Activated gamma-delta T cell treated with Interleukin-2 at 50 U/mL for 16 hours (primary cell): ENCODE measurements at regions not wholly inside any gene's neighbourhood (a gene's known extent, or its start where the extent isn't known, plus 50 kb on each side); places are given as distances from the start of the nearest gene placed in this dataset.
"Not testable (repeated sequence)": the region's sequence is repeated elsewhere in the genome, so short reads cannot be mapped to it uniquely, and the experiment has no call there.

ENCODE experiments used
- DNase-seq: peaks from one replicate; pipeline ENCODE4 v3.0.0-alpha.2; 2020

- no peak for DNase-seq
These were observed 129.0 kb upstream of the CIBAR2 start for GRCh38 chr16:85240982-85241924.

- DNase-seq = no peak
These were observed 129.9 kb upstream of the CIBAR2 start for GRCh38 chr16:85242140-85242539.

- no peak for DNase-seq
These were observed 131.0 kb upstream of the CIBAR2 start for GRCh38 chr16:85243308-85243707.

- not testable (repeated sequence) for DNase-seq
These were observed 132.2 kb upstream of the CIBAR2 start for GRCh38 chr16:85244452-85244851.

- peak; percentile 48 for DNase-seq
These were observed 133.3 kb upstream of the CIBAR2 start for GRCh38 chr16:85245307-85246172.

- DNase-seq = no peak
These were observed 134.2 kb upstream of the CIBAR2 start for GRCh38 chr16:85246473-85246872.

GRCh38 chr16:85246973-85247372 lies 134.7 kb upstream of the CIBAR2 start:
- no peak for DNase-seq

GRCh38 chr16:85248342-85248741 lies 136.1 kb upstream of the CIBAR2 start:
- no peak for DNase-seq

GRCh38 chr16:85248857-85249256 lies 136.6 kb upstream of the CIBAR2 start:
- DNase-seq = no peak

GRCh38 chr16:85249418-85250146 lies 137.3 kb upstream of the CIBAR2 start:
- no peak for DNase-seq

- no peak for DNase-seq
These were observed 137.8 kb upstream of the CIBAR2 start for GRCh38 chr16:85250147-85250463.

- no peak for DNase-seq
These were observed 138.4 kb upstream of the CIBAR2 start for GRCh38 chr16:85250609-85251223.

- DNase-seq = no peak
These were observed 139.0 kb upstream of the CIBAR2 start for GRCh38 chr16:85251225-85251760.

GRCh38 chr16:85252014-85252413 lies 139.7 kb upstream of the CIBAR2 start:
- DNase-seq = no peak

- DNase-seq = peak; percentile 13
These were observed 140.2 kb upstream of the CIBAR2 start for GRCh38 chr16:85252461-85252860.

- DNase-seq = peak; percentile 65
These were observed 141.0 kb upstream of the CIBAR2 start for GRCh38 chr16:85253084-85253941.

GRCh38 chr16:85254051-85254450 lies 141.8 kb upstream of the CIBAR2 start:
- no peak for DNase-seq

- no peak for DNase-seq
These were observed 142.6 kb upstream of the CIBAR2 start for GRCh38 chr16:85254921-85255320.

GRCh38 chr16:85255777-85256176 lies 143.5 kb upstream of the CIBAR2 start:
- no peak for DNase-seq

GRCh38 chr16:85256190-85256739 lies 144.0 kb upstream of the CIBAR2 start:
- no peak for DNase-seq

GRCh38 chr16:85257483-85257882 lies 145.2 kb upstream of the CIBAR2 start:
- no peak for DNase-seq
